Body of pancreas (tissue), 4 donors: ENCODE measurements at regions not wholly inside any gene's neighbourhood (a gene's known extent, or its start where the extent isn't known, plus 50 kb on each side); places are given as distances from the start of the nearest gene placed in this dataset.

Experiments
- ATAC-seq: fragments of 150-250 bp; one replicate; pipeline ENCODE4 v1.9.1; 2016
- DNase-seq, 4 donors: peaks; one replicate each; pipeline ENCODE4 v3.0.0-alpha.2; 2019
- H3K27ac ChIP-seq, 4 donors: fragments of 200-600 bp; sonication (generic); 1 replicate in 3 of 4; 2 replicates in 1 of 4; pipeline versions ENCODE4 v1.5.1 to v1.6.1; 2016 to 2019; ENCODE audit warnings: mild to moderate bottlenecking in 1 of 4, mixed read lengths in 1 of 4, moderate library complexity in 1 of 4
- H3K27me3 ChIP-seq, 2 donors: fragments of 200-600 bp; sonication (generic); one replicate each; pipeline ENCODE4 v1.6.0; 2016; ENCODE audit warnings: mild to moderate bottlenecking in 1 of 2
- H3K36me3 ChIP-seq, 2 donors: fragments of 200-600 bp; sonication (generic); replicated peaks in 1 of 2; 2 replicates each; pipeline ENCODE4 v1.5.1; 2016; ENCODE audit warnings: low read depth in 2 of 2; ENCODE audit not compliant: insufficient read depth in 1 of 2
- H3K4me1 ChIP-seq: fragments of 200-600 bp; sonication (generic); one replicate; pipeline ENCODE4 v1.6.0; 2016
- H3K4me3 ChIP-seq, 2 donors: fragments of 200-600 bp; sonication (generic); 1 replicate in 1 of 2; 2 replicates in 1 of 2; pipeline ENCODE4 v1.5.1; 2016 to 2019
- H3K9me3 ChIP-seq, 3 donors: fragments of 200-600 bp; sonication (generic); 1 replicate in 2 of 3; 2 replicates in 1 of 3; pipeline ENCODE4 v1.5.1; 2016
- POLR2A ChIP-seq, 3 donors: fragments of 450-650 bp; IDR thresholded peaks; one replicate each; pipeline ENCODE4 v1.6.1; 2016; ENCODE audit warnings: antibody characterized with exemption in 3 of 3, mild to moderate bottlenecking in 2 of 3
- WGBS, 2 donors: methylation state at CpG; one replicate each; pipeline ENCODE4 v1.1.5; 2017; 5-methylcytosine and 5-hydroxymethylcytosine counted together
- intact Hi-C: fragments of 100-400 bp; cut with DNase I; formaldehyde crosslinking; loops from one replicate; pipeline ENCODE4 v1.15.1; 2023
- TF ChIP-seq, protein P1 (sequence below), 7 experiments: fragments of 450-650 bp in 4 of 7; fragments of 200-600 bp in 3 of 7; sonication (generic) in 3 of 7; IDR thresholded peaks; one replicate each; pipeline ENCODE4 v1.5.1; 2016 to 2019; ENCODE audit warnings: antibody characterized with exemption in 7 of 7

DNA sequence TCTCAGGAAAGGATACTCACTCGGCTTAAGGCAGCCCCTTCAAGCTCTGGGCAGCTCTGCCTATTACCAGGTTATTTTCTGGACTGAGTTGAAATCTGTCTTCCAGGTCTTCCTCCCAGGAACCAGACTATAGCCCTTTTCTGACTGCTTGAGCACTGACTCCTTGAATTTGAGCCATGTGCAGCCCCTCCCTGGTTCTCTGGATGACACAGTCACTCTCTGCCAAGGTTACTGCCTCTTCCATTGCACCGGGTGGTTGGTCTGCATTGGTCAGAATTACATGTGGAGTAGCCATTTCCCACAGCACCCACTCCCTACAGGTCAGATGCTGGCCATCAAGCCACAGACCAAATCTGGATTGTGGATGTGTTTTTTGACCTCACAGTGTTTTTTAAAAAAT lies 81.9 kb downstream of the KLF4 start:
- 18 to 35% methylated on average over 1 to 2 of the region's 2 CpGs for WGBS, 2 donors

DNA sequence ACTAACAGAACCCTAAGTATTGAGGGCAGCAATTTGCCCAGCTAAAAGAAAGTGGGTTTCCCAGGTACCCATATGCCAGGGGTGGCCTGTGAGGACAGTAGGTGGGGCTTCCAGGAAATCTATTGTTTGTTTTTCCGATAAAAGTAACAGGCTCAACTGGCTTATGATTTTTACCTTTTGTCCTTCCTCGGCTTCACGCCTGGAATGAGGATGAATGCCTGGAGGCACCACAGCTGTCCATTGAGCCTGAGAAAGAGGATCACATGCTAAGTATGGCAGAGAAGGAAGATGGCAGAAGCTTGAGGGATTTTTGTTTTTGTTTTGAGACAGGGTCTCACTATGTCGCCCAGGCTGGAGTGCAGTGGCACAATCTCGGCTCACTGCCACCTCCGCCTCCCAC lies 84.1 kb downstream of the KLF4 start:
- DNase-seq (no peak), ATAC-seq (no peak)
- intact Hi-C loops = no loop called here
- H3K4me1 ChIP-seq = no peaks in the 10 kb centered on the region
- 87 to 90% methylated on average over 6 of the region's 6 CpGs for WGBS, 2 donors
- no peak overlapping the region for H3K27ac ChIP-seq
- TF ChIP-seq POLR2A (IDR thresholded peaks at IDR 0.05) = no peak
- TF ChIP-seq, protein P1, sequence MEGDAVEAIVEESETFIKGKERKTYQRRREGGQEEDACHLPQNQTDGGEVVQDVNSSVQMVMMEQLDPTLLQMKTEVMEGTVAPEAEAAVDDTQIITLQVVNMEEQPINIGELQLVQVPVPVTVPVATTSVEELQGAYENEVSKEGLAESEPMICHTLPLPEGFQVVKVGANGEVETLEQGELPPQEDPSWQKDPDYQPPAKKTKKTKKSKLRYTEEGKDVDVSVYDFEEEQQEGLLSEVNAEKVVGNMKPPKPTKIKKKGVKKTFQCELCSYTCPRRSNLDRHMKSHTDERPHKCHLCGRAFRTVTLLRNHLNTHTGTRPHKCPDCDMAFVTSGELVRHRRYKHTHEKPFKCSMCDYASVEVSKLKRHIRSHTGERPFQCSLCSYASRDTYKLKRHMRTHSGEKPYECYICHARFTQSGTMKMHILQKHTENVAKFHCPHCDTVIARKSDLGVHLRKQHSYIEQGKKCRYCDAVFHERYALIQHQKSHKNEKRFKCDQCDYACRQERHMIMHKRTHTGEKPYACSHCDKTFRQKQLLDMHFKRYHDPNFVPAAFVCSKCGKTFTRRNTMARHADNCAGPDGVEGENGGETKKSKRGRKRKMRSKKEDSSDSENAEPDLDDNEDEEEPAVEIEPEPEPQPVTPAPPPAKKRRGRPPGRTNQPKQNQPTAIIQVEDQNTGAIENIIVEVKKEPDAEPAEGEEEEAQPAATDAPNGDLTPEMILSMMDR (IDR thresholded peaks at IDR 0.05) = no peak
- H3K9me3 ChIP-seq = no peaks in the 10 kb centered on the region
- H3K27me3 ChIP-seq = no peaks in the 10 kb centered on the region
- no peaks in the 10 kb centered on the region for H3K36me3 ChIP-seq
- H3K4me3 ChIP-seq = no peak overlapping the region

More for the DNA sequence above, 81.9 kb downstream of the KLF4 start:
- H3K4me3 ChIP-seq = no peak overlapping the region
- no peaks in the 10 kb centered on the region for H3K4me1 ChIP-seq
- no peaks in the 10 kb centered on the region for H3K9me3 ChIP-seq
- no peak overlapping the region for H3K27ac ChIP-seq
- intact Hi-C loops = no loop called here
- no peaks in the 10 kb centered on the region for H3K27me3 ChIP-seq
- H3K36me3 ChIP-seq = no peaks in the 10 kb centered on the region
- TF ChIP-seq POLR2A (IDR thresholded peaks at IDR 0.05) = no peak
- TF ChIP-seq, protein P1 (IDR thresholded peaks at IDR 0.05) = no peak
- DNase-seq = no peak
- no peak for ATAC-seq

DNA sequence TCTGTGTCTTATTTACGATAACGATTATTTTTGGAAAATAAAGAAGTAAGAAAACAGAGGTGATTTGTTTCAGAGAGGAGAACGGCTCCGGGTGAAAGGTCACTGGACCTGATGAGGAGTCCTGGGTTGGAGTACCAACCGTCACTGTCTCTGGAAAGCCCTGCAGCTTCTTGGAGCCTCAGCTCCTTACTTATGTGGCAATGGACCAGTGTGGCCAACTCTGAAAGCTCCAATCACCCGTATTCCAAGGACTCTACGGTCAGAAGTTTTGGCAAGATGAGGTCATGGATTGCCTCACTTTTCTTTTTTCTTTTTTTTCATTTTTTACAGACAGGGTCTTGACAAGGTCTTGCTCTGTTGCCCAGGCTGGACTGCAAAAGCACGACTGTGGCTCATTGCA lies 84.8 kb downstream of the KLF4 start:
- no peak for ATAC-seq
- WGBS, 2 donors = 70 to 79% methylated on average over 8 of the region's 8 CpGs

DNA sequence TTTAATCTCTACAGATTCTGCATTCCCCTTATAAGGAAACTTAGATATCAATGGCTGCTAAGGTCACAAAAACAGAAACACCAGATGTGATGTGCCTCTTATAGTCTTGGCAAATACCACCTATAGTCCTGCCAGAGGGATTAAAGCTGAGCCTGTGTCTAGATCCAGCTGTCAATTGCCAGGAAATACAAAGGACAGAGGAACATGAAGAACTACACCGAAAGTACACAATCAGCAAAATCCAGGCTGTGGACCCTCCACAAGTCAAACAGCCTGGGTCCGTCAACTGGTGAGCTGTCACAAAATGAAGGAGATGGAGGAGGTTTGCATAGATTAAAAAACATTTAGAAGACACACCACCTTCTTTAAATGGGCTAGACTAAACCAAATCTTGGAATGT lies 85.4 kb downstream of the KLF4 start:
- Histone ChIP-seq H3K9me3 (no peaks in the 10 kb centered on the region), H3K36me3 (no peaks in the 10 kb centered on the region), H3K27me3 (no peaks in the 10 kb centered on the region), H3K4me1 (no peaks in the 10 kb centered on the region), H3K27ac (no peak overlapping the region), H3K4me3 (no peak overlapping the region)
- no peak for DNase-seq
- WGBS, 2 donors = 70 to 78% methylated on average over 2 of the region's 2 CpGs
- intact Hi-C loops = no loop called here
- ATAC-seq = no peak
- TF ChIP-seq POLR2A (IDR thresholded peaks at IDR 0.05) = no peak
- TF ChIP-seq, protein P1 (IDR thresholded peaks at IDR 0.05) = no peak

More for the DNA sequence above, 84.8 kb downstream of the KLF4 start:
- no peaks in the 10 kb centered on the region for H3K27me3 ChIP-seq
- H3K27ac ChIP-seq = no peak overlapping the region
- H3K36me3 ChIP-seq = no peaks in the 10 kb centered on the region
- no peaks in the 10 kb centered on the region for H3K4me1 ChIP-seq
- TF ChIP-seq, protein P1 (IDR thresholded peaks at IDR 0.05) = no peak
- H3K4me3 ChIP-seq = no peak overlapping the region
- no peaks in the 10 kb centered on the region for H3K9me3 ChIP-seq
- intact Hi-C loops = no loop called here
- DNase-seq = no peak
